GM23338 (cell line): ENCODE measurements at regions not wholly inside any gene's neighbourhood (a gene's known extent, or its start where the extent isn't known, plus 50 kb on each side); places are given as distances from the start of the nearest gene placed in this dataset.

ENCODE experiments used
- ATAC-seq: fragments of 200-7000 bp; cut with Tn5 transposase; 3 replicates; pipeline ENCODE4 v1.9.1; 2020
- DNase-seq: peaks from one replicate; pipeline ENCODE4 v3.0.0-alpha.2; 2015; ENCODE audit warnings: low spot score
- H2AFZ ChIP-seq: fragments of 200-600 bp; sonication (generic); 2 replicates; pipeline ENCODE4 v1.8.0; 2016; ENCODE audit warnings: antibody characterized with exemption, mild to moderate bottlenecking, moderate library complexity
- H3F3A ChIP-seq: fragments of 200-600 bp; sonication (generic); replicated peaks from 2 replicates; pipeline ENCODE4 v1.8.0; 2017; ENCODE audit warnings: antibody characterized with exemption, mixed run types, low read depth
- H3K27ac ChIP-seq: fragments of 200-600 bp; sonication (generic); 2 replicates; pipeline ENCODE4 v1.6.1; 2016; ENCODE audit warnings: low read depth
- H3K27me3 ChIP-seq: fragments of 200-600 bp; sonication (generic); 2 replicates; pipeline ENCODE4 v1.8.0; 2016; ENCODE audit warnings: mild to moderate bottlenecking, mixed run types, moderate library complexity; ENCODE audit not compliant: insufficient read depth
- H3K36me3 ChIP-seq: fragments of 200-600 bp; sonication (generic); 2 replicates; pipeline ENCODE4 v1.8.0; 2016; ENCODE audit warnings: mild to moderate bottlenecking; ENCODE audit not compliant: insufficient read depth
- H3K4me1 ChIP-seq: fragments of 200-600 bp; sonication (generic); 2 replicates; pipeline ENCODE4 v1.8.0; 2016; ENCODE audit warnings: mild to moderate bottlenecking, moderate library complexity; ENCODE audit not compliant: insufficient read depth
- H3K4me2 ChIP-seq: fragments of 200-600 bp; sonication (generic); 2 replicates; pipeline ENCODE4 v1.7.1; 2017; ENCODE audit warnings: mixed run types
- H3K4me3 ChIP-seq: fragments of 200-600 bp; sonication (generic); 2 replicates; pipeline ENCODE4 v1.6.1; 2016; ENCODE audit warnings: mixed run types
- H3K79me2 ChIP-seq: fragments of 200-600 bp; sonication (generic); replicated peaks from 2 replicates; pipeline ENCODE4 v1.8.0; 2017; ENCODE audit warnings: mild to moderate bottlenecking; ENCODE audit not compliant: insufficient read depth
- H3K9me2 ChIP-seq: fragments of 200-600 bp; sonication (generic); 2 replicates; pipeline ENCODE4 v1.8.0; 2017; ENCODE audit not compliant: insufficient read depth
- H4K20me1 ChIP-seq: fragments of 200-600 bp; sonication (generic); replicated peaks from 2 replicates; pipeline ENCODE4 v1.8.0; 2017; ENCODE audit warnings: mild to moderate bottlenecking; ENCODE audit not compliant: insufficient read depth
- H3K27ac Mint-ChIP-seq: 2 replicates; pipeline ENCODE4 v1.8.0; 2020; ENCODE audit warnings: inconsistent platforms, mild to moderate bottlenecking, moderate library complexity, mixed read lengths
- H3K27me3 Mint-ChIP-seq: 3 replicates; pipeline ENCODE4 v1.8.0; 2022; ENCODE audit warnings: low read depth, mild to moderate bottlenecking, moderate library complexity, mixed read lengths, inconsistent platforms; ENCODE audit not compliant: insufficient read depth, poor library complexity
- H3K36me3 Mint-ChIP-seq: 3 replicates; pipeline ENCODE4 v1.8.0; 2021; ENCODE audit warnings: low read depth, mild to moderate bottlenecking, inconsistent platforms, moderate library complexity, mixed read lengths
- H3K4me1 Mint-ChIP-seq: 3 replicates; pipeline ENCODE4 v1.8.0; 2020; ENCODE audit warnings: mild to moderate bottlenecking, inconsistent platforms, mixed read lengths
- H3K4me3 Mint-ChIP-seq: 3 replicates; pipeline ENCODE4 v1.8.0; 2021; ENCODE audit warnings: moderate library complexity, mild to moderate bottlenecking, inconsistent platforms, mixed read lengths
- H3K9me3 Mint-ChIP-seq: 3 replicates; pipeline ENCODE4 v1.8.0; 2020; ENCODE audit warnings: moderate library complexity, mild to moderate bottlenecking, inconsistent platforms, mixed read lengths
- CREB1 ChIP-seq: fragments of 250-450 bp; sonication (Bioruptor Pico); IDR thresholded peaks from 2 replicates; pipeline ENCODE4 v1.5.0; 2020; ENCODE audit warnings: low read depth, mild to moderate bottlenecking, moderate library complexity
- EZH2 ChIP-seq: fragments of 200-600 bp; sonication (generic); IDR thresholded peaks from one replicate; pipeline ENCODE4 v1.8.0; 2017; ENCODE audit warnings: antibody characterized with exemption, mild to moderate bottlenecking, low read depth; ENCODE audit not compliant: unreplicated experiment
- EZH2phosphoT487 ChIP-seq: fragments of 200-600 bp; sonication (generic); IDR thresholded peaks from one replicate; pipeline ENCODE4 v1.8.1; 2018; ENCODE audit warnings: antibody characterized with exemption; ENCODE audit not compliant: unreplicated experiment
- JUNB ChIP-seq: IDR thresholded peaks from one replicate; pipeline ENCODE4 v1.6.1; 2016; ENCODE audit warnings: antibody characterized with exemption; ENCODE audit not compliant: unreplicated experiment
- NANOG ChIP-seq: IDR thresholded peaks from 2 replicates; pipeline ENCODE4 v1.6.1; 2016; ENCODE audit warnings: antibody characterized with exemption, borderline replicate concordance
- POLR2AphosphoS5 ChIP-seq: IDR thresholded peaks from 2 replicates; pipeline ENCODE4 v1.6.1; 2016; ENCODE audit warnings: antibody characterized with exemption, low read depth
- ZNF114 ChIP-seq: fragments of 250-450 bp; sonication (Bioruptor Pico); IDR thresholded peaks from 2 replicates; pipeline ENCODE4 v1.5.0; 2020; ENCODE audit warnings: mild to moderate bottlenecking, moderate library complexity
- TF ChIP-seq, protein P1 (sequence below), 2 experiments: fragments of 200-600 bp in 1 of 2; sonication (generic) in 1 of 2; conservative IDR thresholded peaks; 2 replicates each; pipeline versions ENCODE4 v1.5.1 to v1.6.1; 2016 to 2017; ENCODE audit warnings: antibody characterized with exemption in 2 of 2, low read depth in 2 of 2, mild to moderate bottlenecking in 2 of 2, moderate library complexity in 1 of 2
- TF ChIP-seq, protein P2 (sequence below): fragments of 250-450 bp; sonication (Bioruptor Pico); IDR thresholded peaks from 2 replicates; pipeline ENCODE4 v1.5.0; 2020; ENCODE audit warnings: mild to moderate bottlenecking, moderate library complexity
- TF ChIP-seq, protein P3 (sequence below): IDR thresholded peaks from 2 replicates; pipeline ENCODE4 v1.6.1; 2016; ENCODE audit warnings: antibody characterized with exemption
- TF ChIP-seq, protein P4 (sequence below): IDR thresholded peaks from one replicate; pipeline ENCODE4 v1.6.1; 2018; ENCODE audit warnings: antibody characterized with exemption; ENCODE audit not compliant: unreplicated experiment

DNA sequence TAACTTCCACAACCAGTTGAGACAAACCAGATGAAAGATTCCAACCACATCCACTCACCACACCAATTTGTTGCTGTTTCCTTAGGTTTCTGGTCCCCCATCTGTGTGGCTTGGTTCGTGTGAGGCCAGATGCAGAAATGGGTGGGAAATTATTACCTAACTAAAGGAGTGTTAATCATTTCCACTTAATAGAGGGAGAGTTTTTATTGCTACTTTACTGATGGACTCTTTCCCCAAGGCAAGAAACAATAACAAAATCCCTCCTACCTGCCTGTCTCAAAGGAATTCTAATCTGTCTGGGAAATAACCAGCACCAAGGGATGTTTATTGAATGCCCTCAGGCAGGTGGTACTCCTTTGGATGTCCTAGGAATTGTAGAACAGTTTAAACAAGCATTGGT, 76.3 kb downstream of the TMEM167A start (continued):
- TF ChIP-seq, protein P1, sequence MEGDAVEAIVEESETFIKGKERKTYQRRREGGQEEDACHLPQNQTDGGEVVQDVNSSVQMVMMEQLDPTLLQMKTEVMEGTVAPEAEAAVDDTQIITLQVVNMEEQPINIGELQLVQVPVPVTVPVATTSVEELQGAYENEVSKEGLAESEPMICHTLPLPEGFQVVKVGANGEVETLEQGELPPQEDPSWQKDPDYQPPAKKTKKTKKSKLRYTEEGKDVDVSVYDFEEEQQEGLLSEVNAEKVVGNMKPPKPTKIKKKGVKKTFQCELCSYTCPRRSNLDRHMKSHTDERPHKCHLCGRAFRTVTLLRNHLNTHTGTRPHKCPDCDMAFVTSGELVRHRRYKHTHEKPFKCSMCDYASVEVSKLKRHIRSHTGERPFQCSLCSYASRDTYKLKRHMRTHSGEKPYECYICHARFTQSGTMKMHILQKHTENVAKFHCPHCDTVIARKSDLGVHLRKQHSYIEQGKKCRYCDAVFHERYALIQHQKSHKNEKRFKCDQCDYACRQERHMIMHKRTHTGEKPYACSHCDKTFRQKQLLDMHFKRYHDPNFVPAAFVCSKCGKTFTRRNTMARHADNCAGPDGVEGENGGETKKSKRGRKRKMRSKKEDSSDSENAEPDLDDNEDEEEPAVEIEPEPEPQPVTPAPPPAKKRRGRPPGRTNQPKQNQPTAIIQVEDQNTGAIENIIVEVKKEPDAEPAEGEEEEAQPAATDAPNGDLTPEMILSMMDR (conservative IDR thresholded peaks at IDR 0.05; ENCODE audit: low read depth in 2 of 2): no peak
- TF ChIP-seq ZNF114 (CRISPR knock-in tag): no peak
- TF ChIP-seq EZH2phosphoT487: no peak

DNA sequence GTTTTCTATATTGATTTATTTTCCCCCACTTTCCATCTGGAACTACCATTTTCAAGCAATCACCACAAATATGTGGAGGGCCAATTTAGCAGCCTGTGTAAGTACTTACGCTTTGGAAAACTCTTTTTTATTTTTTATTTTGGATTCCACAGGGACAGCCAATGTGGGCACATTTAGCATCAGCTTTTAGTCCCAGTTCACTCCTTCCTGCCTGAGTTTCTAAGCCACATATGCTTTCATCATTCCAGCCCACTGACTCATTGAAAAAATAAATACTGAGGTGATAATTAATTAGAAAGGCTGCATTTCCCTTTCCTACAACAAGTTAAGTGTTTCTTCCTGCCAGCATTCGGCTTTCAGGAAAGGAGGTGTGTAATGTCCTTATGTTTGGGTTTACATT, 76.8 kb downstream of the TMEM167A start:
- H3K27me3 Mint-ChIP-seq: no peaks in the 10 kb centered on the region
- H2AFZ ChIP-seq: 0 out of 2 replicates have a peak overlapping the region, but pooled peaks have one; percentile 25
- no peak for TF ChIP-seq EZH2
- TF ChIP-seq, protein P2, sequence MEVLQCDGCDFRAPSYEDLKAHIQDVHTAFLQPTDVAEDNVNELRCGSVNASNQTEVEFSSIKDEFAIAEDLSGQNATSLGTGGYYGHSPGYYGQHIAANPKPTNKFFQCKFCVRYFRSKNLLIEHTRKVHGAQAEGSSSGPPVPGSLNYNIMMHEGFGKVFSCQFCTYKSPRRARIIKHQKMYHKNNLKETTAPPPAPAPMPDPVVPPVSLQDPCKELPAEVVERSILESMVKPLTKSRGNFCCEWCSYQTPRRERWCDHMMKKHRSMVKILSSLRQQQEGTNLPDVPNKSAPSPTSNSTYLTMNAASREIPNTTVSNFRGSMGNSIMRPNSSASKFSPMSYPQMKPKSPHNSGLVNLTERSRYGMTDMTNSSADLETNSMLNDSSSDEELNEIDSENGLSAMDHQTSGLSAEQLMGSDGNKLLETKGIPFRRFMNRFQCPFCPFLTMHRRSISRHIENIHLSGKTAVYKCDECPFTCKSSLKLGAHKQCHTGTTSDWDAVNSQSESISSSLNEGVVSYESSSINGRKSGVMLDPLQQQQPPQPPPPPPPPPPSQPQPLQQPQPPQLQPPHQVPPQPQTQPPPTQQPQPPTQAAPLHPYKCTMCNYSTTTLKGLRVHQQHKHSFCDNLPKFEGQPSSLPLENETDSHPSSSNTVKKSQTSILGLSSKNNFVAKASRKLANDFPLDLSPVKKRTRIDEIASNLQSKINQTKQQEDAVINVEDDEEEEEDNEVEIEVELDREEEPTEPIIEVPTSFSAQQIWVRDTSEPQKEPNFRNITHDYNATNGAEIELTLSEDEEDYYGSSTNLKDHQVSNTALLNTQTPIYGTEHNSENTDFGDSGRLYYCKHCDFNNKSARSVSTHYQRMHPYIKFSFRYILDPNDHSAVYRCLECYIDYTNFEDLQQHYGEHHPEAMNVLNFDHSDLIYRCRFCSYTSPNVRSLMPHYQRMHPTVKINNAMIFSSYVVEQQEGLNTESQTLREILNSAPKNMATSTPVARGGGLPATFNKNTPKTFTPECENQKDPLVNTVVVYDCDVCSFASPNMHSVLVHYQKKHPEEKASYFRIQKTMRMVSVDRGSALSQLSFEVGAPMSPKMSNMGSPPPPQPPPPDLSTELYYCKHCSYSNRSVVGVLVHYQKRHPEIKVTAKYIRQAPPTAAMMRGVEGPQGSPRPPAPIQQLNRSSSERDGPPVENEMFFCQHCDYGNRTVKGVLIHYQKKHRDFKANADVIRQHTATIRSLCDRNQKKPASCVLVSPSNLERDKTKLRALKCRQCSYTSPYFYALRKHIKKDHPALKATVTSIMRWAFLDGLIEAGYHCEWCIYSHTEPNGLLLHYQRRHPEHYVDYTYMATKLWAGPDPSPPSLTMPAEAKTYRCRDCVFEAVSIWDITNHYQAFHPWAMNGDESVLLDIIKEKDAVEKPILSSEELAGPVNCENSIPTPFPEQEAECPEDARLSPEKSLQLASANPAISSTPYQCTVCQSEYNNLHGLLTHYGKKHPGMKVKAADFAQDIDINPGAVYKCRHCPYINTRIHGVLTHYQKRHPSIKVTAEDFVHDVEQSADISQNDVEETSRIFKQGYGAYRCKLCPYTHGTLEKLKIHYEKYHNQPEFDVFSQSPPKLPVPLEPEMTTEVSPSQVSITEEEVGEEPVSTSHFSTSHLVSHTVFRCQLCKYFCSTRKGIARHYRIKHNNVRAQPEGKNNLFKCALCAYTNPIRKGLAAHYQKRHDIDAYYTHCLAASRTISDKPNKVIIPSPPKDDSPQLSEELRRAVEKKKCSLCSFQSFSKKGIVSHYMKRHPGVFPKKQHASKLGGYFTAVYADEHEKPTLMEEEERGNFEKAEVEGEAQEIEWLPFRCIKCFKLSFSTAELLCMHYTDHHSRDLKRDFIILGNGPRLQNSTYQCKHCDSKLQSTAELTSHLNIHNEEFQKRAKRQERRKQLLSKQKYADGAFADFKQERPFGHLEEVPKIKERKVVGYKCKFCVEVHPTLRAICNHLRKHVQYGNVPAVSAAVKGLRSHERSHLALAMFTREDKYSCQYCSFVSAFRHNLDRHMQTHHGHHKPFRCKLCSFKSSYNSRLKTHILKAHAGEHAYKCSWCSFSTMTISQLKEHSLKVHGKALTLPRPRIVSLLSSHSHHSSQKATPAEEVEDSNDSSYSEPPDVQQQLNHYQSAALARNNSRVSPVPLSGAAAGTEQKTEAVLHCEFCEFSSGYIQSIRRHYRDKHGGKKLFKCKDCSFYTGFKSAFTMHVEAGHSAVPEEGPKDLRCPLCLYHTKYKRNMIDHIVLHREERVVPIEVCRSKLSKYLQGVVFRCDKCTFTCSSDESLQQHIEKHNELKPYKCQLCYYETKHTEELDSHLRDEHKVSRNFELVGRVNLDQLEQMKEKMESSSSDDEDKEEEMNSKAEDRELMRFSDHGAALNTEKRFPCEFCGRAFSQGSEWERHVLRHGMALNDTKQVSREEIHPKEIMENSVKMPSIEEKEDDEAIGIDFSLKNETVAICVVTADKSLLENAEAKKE (CRISPR knock-in tag): no peak
- TF ChIP-seq, protein P3, sequence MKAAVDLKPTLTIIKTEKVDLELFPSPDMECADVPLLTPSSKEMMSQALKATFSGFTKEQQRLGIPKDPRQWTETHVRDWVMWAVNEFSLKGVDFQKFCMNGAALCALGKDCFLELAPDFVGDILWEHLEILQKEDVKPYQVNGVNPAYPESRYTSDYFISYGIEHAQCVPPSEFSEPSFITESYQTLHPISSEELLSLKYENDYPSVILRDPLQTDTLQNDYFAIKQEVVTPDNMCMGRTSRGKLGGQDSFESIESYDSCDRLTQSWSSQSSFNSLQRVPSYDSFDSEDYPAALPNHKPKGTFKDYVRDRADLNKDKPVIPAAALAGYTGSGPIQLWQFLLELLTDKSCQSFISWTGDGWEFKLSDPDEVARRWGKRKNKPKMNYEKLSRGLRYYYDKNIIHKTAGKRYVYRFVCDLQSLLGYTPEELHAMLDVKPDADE: no peak
- no peak for TF ChIP-seq CREB1 (CRISPR knock-in tag)
- TF ChIP-seq EZH2phosphoT487: no peak
- TF ChIP-seq JUNB: no peak
- TF ChIP-seq NANOG: no peak
- TF ChIP-seq POLR2AphosphoS5: no peak
- TF ChIP-seq, protein P4, sequence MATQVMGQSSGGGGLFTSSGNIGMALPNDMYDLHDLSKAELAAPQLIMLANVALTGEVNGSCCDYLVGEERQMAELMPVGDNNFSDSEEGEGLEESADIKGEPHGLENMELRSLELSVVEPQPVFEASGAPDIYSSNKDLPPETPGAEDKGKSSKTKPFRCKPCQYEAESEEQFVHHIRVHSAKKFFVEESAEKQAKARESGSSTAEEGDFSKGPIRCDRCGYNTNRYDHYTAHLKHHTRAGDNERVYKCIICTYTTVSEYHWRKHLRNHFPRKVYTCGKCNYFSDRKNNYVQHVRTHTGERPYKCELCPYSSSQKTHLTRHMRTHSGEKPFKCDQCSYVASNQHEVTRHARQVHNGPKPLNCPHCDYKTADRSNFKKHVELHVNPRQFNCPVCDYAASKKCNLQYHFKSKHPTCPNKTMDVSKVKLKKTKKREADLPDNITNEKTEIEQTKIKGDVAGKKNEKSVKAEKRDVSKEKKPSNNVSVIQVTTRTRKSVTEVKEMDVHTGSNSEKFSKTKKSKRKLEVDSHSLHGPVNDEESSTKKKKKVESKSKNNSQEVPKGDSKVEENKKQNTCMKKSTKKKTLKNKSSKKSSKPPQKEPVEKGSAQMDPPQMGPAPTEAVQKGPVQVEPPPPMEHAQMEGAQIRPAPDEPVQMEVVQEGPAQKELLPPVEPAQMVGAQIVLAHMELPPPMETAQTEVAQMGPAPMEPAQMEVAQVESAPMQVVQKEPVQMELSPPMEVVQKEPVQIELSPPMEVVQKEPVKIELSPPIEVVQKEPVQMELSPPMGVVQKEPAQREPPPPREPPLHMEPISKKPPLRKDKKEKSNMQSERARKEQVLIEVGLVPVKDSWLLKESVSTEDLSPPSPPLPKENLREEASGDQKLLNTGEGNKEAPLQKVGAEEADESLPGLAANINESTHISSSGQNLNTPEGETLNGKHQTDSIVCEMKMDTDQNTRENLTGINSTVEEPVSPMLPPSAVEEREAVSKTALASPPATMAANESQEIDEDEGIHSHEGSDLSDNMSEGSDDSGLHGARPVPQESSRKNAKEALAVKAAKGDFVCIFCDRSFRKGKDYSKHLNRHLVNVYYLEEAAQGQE: no peak
- TF ChIP-seq ZNF114 (CRISPR knock-in tag): no peak

More for the DNA sequence above, 76.8 kb downstream of the TMEM167A start:
- H3K36me3 Mint-ChIP-seq: no peaks in the 10 kb centered on the region
- Histone ChIP-seq H3K4me3 (no peak overlapping the region), H3K4me1 (peaks cover 40% of the 10 kb centered on the region), H3K27ac (no peak overlapping the region), H3K36me3 (no peaks in the 10 kb centered on the region), H3K9me2 (no peaks in the 10 kb centered on the region), H3F3A (no peaks in the 10 kb centered on the region), H3K79me2 (no peaks in the 10 kb centered on the region), H3K27me3 (no peaks in the 10 kb centered on the region), H3K4me2 (0 out of 2 replicates have a peak overlapping the region, but pooled peaks have one; percentile 9), H4K20me1 (no peaks in the 10 kb centered on the region)
- 0 out of 2 replicates have a peak overlapping the region, but pooled peaks have one; percentile 27 for H3K27ac Mint-ChIP-seq
- ATAC-seq (no peak), DNase-seq (no peak)
- no peak overlapping the region for H3K4me3 Mint-ChIP-seq
- no peaks in the 10 kb centered on the region for H3K9me3 Mint-ChIP-seq
- H3K4me1 Mint-ChIP-seq: peaks cover 45% of the 10 kb centered on the region
